H1 (cell line): ENCODE measurements at regions not wholly inside any gene's neighbourhood (a gene's known extent, or its start where the extent isn't known, plus 50 kb on each side); places are given as distances from the start of the nearest gene placed in this dataset.

Experiments
- CEBPB ChIP-seq: IDR thresholded peaks from 2 replicates; pipeline ENCODE4 v1.6.1; 2012; ENCODE audit warnings: low read depth, low read length
- CREB1 ChIP-seq: IDR thresholded peaks from 2 replicates; pipeline ENCODE4 v1.6.1; 2012; ENCODE audit warnings: inconsistent platforms
- EZH2 ChIP-seq: fragments of 200-600 bp; sonication (generic); IDR thresholded peaks from 2 replicates; pipeline ENCODE4 v1.7.1; 2012; ENCODE audit warnings: low read depth, mild to moderate bottlenecking, moderate library complexity, low read length, inconsistent platforms; ENCODE audit not compliant: severe bottlenecking
- HDAC2 ChIP-seq, 2 experiments: fragments of 300-600 bp in 1 of 2; sonication (generic) in 1 of 2; IDR thresholded peaks; 2 replicates each; pipeline ENCODE4 v1.6.1; 2011 to 2012; ENCODE audit warnings: low read depth in 2 of 2, low read length in 2 of 2, mild to moderate bottlenecking in 2 of 2, moderate library complexity in 2 of 2, borderline replicate concordance in 1 of 2, inconsistent platforms in 1 of 2
- PHF8 ChIP-seq: fragments of 200-600 bp; sonication (generic); conservative IDR thresholded peaks from 2 replicates; pipeline ENCODE4 v1.7.1; 2012; ENCODE audit warnings: low read depth, mild to moderate bottlenecking, inconsistent platforms, low read length, moderate library complexity
- POLR2A ChIP-seq, 2 experiments: IDR thresholded peaks; 1 replicate in 1 of 2; 2 replicates in 1 of 2; pipeline ENCODE4 v1.6.1; 2011; ENCODE audit warnings: low read depth in 2 of 2, low read length in 2 of 2, mild to moderate bottlenecking in 2 of 2; ENCODE audit errors: control extremely low read depth in 1 of 2
- TBP ChIP-seq: IDR thresholded peaks from 2 replicates; pipeline ENCODE4 v1.6.1; 2011; ENCODE audit warnings: low read depth, low read length, improper control_type of control experiment
- TF ChIP-seq, protein P1 (sequence below): IDR thresholded peaks from 2 replicates; pipeline ENCODE4 v1.6.1; 2012; ENCODE audit warnings: low read length, inconsistent platforms
- TF ChIP-seq, protein P2 (sequence below): IDR thresholded peaks from 2 replicates; pipeline ENCODE4 v1.6.1; 2011; ENCODE audit warnings: low read depth, mild to moderate bottlenecking, low read length; ENCODE audit not compliant: insufficient read depth
- TF ChIP-seq, protein P3 (sequence below), 3 experiments: IDR thresholded peaks; 1 replicate in 2 of 3; 2 replicates in 1 of 3; pipeline versions ENCODE4 v1.5.1 to v1.6.1; 2011; ENCODE audit warnings: low read length in 3 of 3, mild to moderate bottlenecking in 3 of 3, inconsistent platforms in 2 of 3, low read depth in 1 of 3, moderate library complexity in 1 of 3; ENCODE audit not compliant: insufficient read depth in 1 of 3; ENCODE audit errors: control extremely low read depth in 1 of 3
- TF ChIP-seq, protein P4 (sequence below): IDR thresholded peaks from 2 replicates; pipeline ENCODE4 v1.6.1; 2012; ENCODE audit warnings: inconsistent platforms

DNA sequence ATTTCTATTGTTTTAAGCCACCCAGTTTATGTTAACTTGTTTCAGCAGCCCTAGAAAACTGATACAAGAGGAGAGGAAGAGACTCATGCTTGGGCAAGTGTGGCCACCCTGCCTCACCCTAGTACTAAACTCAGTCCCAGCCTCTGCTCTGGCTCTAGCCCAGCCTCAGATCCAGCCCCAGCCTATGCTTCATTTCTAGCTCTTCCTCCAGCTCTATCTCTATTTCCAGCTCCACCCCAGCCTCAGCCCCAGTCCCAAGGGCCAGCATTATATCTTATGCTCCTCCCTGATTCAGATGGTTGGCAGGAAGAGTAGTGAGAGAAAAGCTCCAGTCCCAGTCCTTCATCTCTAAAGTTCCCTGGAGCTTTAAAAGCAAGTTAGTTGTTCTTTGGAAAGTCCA is 535.5 kb downstream of the PTPRC start:
- TF ChIP-seq, protein P1, sequence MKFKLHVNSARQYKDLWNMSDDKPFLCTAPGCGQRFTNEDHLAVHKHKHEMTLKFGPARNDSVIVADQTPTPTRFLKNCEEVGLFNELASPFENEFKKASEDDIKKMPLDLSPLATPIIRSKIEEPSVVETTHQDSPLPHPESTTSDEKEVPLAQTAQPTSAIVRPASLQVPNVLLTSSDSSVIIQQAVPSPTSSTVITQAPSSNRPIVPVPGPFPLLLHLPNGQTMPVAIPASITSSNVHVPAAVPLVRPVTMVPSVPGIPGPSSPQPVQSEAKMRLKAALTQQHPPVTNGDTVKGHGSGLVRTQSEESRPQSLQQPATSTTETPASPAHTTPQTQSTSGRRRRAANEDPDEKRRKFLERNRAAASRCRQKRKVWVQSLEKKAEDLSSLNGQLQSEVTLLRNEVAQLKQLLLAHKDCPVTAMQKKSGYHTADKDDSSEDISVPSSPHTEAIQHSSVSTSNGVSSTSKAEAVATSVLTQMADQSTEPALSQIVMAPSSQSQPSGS, result no peak
- TF ChIP-seq, protein P2, sequence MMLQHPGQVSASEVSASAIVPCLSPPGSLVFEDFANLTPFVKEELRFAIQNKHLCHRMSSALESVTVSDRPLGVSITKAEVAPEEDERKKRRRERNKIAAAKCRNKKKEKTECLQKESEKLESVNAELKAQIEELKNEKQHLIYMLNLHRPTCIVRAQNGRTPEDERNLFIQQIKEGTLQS, result no peak
- TF ChIP-seq POLR2A (IDR thresholded peaks at IDR 0.05; ENCODE audit: control extremely low read depth in 1 of 2, low read depth in 2 of 2, low read length in 2 of 2) (no peak), CEBPB (no peak), TBP (no peak), HDAC2 (IDR thresholded peaks at IDR 0.05; ENCODE audit: borderline replicate concordance in 1 of 2, low read depth in 2 of 2, low read length in 2 of 2) (no peak), PHF8 (no peak), EZH2 (no peak), CREB1 (no peak)
- TF ChIP-seq, protein P3, sequence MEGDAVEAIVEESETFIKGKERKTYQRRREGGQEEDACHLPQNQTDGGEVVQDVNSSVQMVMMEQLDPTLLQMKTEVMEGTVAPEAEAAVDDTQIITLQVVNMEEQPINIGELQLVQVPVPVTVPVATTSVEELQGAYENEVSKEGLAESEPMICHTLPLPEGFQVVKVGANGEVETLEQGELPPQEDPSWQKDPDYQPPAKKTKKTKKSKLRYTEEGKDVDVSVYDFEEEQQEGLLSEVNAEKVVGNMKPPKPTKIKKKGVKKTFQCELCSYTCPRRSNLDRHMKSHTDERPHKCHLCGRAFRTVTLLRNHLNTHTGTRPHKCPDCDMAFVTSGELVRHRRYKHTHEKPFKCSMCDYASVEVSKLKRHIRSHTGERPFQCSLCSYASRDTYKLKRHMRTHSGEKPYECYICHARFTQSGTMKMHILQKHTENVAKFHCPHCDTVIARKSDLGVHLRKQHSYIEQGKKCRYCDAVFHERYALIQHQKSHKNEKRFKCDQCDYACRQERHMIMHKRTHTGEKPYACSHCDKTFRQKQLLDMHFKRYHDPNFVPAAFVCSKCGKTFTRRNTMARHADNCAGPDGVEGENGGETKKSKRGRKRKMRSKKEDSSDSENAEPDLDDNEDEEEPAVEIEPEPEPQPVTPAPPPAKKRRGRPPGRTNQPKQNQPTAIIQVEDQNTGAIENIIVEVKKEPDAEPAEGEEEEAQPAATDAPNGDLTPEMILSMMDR (IDR thresholded peaks at IDR 0.05; ENCODE audit: control extremely low read depth in 1 of 3, insufficient read depth in 1 of 3, low read depth in 1 of 3, low read length in 3 of 3), result no peak
- TF ChIP-seq, protein P4, sequence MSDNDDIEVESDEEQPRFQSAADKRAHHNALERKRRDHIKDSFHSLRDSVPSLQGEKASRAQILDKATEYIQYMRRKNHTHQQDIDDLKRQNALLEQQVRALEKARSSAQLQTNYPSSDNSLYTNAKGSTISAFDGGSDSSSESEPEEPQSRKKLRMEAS, result no peak
